PFSK-1 (cell line): ENCODE measurements at regions not wholly inside any gene's neighbourhood (a gene's known extent, or its start where the extent isn't known, plus 50 kb on each side); places are given as distances from the start of the nearest gene placed in this dataset.

Experiments
- FOXP2 ChIP-seq: optimal IDR thresholded peaks from 2 replicates; pipeline ENCODE3; 2011; ENCODE audit warnings: borderline replicate concordance, control low read depth, inconsistent platforms; ENCODE audit not compliant: insufficient read depth; ENCODE audit errors: extremely low read length, extremely low read depth
- POLR2AphosphoS5 ChIP-seq: IDR thresholded peaks from 2 replicates; pipeline ENCODE4 v1.6.1; 2012; ENCODE audit warnings: low read depth, mild to moderate bottlenecking, control low read depth, low read length, moderate library complexity
- SIN3A ChIP-seq: IDR thresholded peaks from 2 replicates; pipeline ENCODE4 v1.6.1; 2012; ENCODE audit warnings: mild to moderate bottlenecking, low read length, moderate library complexity, borderline replicate concordance; ENCODE audit not compliant: insufficient read depth
- TAF1 ChIP-seq: IDR thresholded peaks from 2 replicates; pipeline ENCODE4 v1.6.1; 2012; ENCODE audit warnings: low read length, control low read depth, borderline replicate concordance; ENCODE audit not compliant: insufficient read depth
- TF ChIP-seq, protein P1 (sequence below), 2 experiments: IDR thresholded peaks; 2 replicates each; pipeline versions ENCODE4 v1.6.1 to v1.8.0; 2011 to 2012; ENCODE audit warnings: low read depth in 2 of 2, low read length in 2 of 2, control low read depth in 1 of 2, inconsistent platforms in 1 of 2, mild to moderate bottlenecking in 1 of 2, moderate library complexity in 1 of 2; ENCODE audit not compliant: insufficient read depth in 1 of 2

DNA sequence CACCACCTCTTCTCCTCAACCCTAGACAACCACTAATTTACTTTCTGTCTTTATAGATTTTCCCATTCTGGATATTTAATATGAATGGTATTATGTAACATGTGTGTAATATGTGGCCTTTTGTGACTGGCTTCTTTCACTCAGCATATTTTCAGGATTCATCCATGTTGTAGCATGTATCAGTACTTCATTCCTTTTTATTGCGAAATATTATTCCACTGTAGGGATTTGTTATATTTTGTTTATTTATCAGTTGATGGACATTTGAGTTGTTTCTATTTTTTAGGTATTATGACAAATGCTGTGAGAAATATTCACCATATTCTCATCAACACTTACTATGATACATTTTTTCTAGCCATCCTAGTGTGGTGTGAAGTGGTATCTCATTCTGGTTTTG lies 138.8 kb upstream of the DLGAP1 start:
- no peak for TF ChIP-seq TAF1
- TF ChIP-seq, protein P1, sequence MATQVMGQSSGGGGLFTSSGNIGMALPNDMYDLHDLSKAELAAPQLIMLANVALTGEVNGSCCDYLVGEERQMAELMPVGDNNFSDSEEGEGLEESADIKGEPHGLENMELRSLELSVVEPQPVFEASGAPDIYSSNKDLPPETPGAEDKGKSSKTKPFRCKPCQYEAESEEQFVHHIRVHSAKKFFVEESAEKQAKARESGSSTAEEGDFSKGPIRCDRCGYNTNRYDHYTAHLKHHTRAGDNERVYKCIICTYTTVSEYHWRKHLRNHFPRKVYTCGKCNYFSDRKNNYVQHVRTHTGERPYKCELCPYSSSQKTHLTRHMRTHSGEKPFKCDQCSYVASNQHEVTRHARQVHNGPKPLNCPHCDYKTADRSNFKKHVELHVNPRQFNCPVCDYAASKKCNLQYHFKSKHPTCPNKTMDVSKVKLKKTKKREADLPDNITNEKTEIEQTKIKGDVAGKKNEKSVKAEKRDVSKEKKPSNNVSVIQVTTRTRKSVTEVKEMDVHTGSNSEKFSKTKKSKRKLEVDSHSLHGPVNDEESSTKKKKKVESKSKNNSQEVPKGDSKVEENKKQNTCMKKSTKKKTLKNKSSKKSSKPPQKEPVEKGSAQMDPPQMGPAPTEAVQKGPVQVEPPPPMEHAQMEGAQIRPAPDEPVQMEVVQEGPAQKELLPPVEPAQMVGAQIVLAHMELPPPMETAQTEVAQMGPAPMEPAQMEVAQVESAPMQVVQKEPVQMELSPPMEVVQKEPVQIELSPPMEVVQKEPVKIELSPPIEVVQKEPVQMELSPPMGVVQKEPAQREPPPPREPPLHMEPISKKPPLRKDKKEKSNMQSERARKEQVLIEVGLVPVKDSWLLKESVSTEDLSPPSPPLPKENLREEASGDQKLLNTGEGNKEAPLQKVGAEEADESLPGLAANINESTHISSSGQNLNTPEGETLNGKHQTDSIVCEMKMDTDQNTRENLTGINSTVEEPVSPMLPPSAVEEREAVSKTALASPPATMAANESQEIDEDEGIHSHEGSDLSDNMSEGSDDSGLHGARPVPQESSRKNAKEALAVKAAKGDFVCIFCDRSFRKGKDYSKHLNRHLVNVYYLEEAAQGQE (IDR thresholded peaks at IDR 0.05; ENCODE audit: insufficient read depth in 1 of 2, low read depth in 2 of 2, low read length in 2 of 2) = no peak
- no peak for TF ChIP-seq SIN3A
- no peak for TF ChIP-seq POLR2AphosphoS5
- TF ChIP-seq FOXP2 = no peak

DNA sequence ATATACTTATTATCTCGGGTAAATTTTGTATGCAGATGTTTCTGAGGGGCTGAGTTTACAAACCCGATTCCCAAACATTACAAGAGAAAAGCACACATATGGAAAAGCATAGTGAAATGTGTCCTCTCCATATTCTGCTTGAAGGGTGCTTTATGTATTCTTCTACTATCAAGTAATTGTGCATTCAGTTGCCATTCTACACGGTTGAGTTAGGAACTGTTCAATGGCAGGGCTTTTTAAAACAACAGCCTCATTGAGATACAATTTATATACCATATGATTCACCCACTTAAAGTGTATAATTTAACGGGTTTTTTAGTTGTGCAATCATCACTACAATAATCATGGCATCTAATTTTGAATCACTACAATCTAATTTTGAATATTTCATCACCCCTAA lies 138.4 kb upstream of the DLGAP1 start:
- no peak for TF ChIP-seq TAF1
- no peak for TF ChIP-seq FOXP2
- no peak for TF ChIP-seq POLR2AphosphoS5
- TF ChIP-seq, protein P1 (IDR thresholded peaks at IDR 0.05; ENCODE audit: insufficient read depth in 1 of 2, low read depth in 2 of 2, low read length in 2 of 2) = no peak
- no peak for TF ChIP-seq SIN3A

DNA sequence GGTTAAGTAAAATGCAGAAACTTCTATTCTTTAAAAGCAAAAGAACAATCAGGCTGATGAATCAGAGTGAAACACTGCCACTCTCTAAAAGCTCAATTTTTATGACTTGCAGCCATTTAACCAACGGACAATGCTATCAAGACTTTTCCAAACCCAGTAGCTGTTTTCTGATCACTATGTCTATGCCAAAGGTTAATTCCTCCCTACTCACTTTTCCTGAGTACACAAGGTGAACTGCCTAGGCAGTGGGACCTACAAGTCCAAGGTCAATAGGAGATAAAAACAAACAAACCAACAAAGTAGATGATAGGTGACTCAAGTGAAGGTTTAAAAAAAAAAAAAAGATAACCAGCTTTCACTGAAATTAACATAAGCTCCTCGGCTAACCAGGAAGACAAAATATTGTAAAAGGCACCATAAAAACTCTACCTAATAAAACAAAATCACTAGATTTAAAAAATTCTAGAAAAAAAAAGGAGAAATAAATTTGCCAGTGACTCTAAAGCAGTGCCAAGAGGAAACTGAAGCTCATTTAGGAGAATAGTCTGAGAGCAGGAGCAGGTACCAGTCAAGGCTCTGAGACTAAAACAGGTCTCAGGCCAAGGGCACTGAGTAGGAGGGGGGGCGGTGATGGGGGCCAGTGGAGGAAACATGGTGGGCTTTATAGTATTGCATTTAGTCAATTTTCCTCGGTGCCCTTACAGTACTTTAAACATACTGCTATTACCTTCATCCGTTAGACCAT lies 134.1 kb upstream of the DLGAP1 start:
- TF ChIP-seq TAF1 (no peak), SIN3A (no peak), FOXP2 (no peak), POLR2AphosphoS5 (no peak)
- TF ChIP-seq, protein P1 (IDR thresholded peaks at IDR 0.05; ENCODE audit: insufficient read depth in 1 of 2, low read depth in 2 of 2, low read length in 2 of 2) = no peak

DNA sequence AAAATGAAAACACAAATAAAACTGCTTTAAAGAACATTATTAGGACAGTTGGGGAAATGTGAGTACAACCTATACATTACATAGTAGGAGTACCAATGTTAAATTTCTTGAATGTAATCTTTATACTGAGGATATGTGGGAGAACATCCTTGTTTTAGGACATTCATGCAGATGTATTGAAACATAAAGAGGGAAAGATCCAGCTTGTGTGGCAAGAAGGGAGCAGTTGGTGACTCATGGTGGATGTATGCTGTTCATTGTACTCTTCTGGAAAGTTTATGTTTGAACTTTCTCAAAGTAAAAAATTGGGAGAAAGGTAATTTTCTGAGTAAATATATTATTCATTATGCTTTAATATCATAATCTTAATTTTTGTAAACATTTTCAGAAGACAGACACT lies 132.1 kb upstream of the DLGAP1 start:
- TF ChIP-seq SIN3A (no peak), FOXP2 (no peak), TAF1 (no peak), POLR2AphosphoS5 (no peak)
- TF ChIP-seq, protein P1 (IDR thresholded peaks at IDR 0.05; ENCODE audit: insufficient read depth in 1 of 2, low read depth in 2 of 2, low read length in 2 of 2) = no peak

DNA sequence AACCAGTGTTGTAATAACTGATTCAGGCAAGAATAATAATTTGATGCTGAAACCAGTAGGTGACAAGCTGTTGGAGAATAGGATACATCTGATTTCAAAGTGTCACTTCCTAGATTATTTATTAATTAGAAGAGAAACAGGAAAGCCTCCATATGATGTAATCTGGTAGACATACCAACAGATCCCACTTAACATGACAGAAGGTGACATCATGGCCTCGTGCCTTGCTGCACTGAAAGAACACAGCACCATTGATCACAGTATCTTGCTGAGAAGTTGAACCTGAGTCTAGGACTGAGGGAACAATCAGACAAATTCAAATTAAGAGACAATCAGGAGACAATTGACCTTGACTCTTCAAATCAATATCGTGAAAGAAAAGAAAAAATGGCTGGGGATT lies 131.6 kb upstream of the DLGAP1 start:
- TF ChIP-seq, protein P1 (IDR thresholded peaks at IDR 0.05; ENCODE audit: insufficient read depth in 1 of 2, low read depth in 2 of 2, low read length in 2 of 2) = no peak
- TF ChIP-seq FOXP2 = peak; percentile 17
